GM13976 (cell line): ENCODE measurements at regions not wholly inside any gene's neighbourhood (a gene's known extent, or its start where the extent isn't known, plus 50 kb on each side); places are given as distances from the start of the nearest gene placed in this dataset.

Source experiments
- DNase-seq: peaks from one replicate; pipeline ENCODE4 v3.0.0; 2012; ENCODE audit warnings: low spot score
- in situ Hi-C: fragments of 300-500 bp; cut with MboI; formaldehyde crosslinking; loops from one replicate; pipeline ENCODE4 v1.12.0; 2022; ENCODE audit warnings: low sequenced_read_pairs, mixed read lengths, inconsistent platforms; ENCODE audit not compliant: unreplicated experiment
- TF ChIP-seq, protein P1 (sequence below): IDR thresholded peaks from 2 replicates; pipeline ENCODE4 v1.5.1; 2012; ENCODE audit warnings: borderline replicate concordance, mild to moderate bottlenecking; ENCODE audit not compliant: insufficient read depth; ENCODE audit errors: extremely low read depth, missing control alignments, control extremely low read depth

- in situ Hi-C loops, result no loop called here
- no peak for DNase-seq
- TF ChIP-seq, protein P1, sequence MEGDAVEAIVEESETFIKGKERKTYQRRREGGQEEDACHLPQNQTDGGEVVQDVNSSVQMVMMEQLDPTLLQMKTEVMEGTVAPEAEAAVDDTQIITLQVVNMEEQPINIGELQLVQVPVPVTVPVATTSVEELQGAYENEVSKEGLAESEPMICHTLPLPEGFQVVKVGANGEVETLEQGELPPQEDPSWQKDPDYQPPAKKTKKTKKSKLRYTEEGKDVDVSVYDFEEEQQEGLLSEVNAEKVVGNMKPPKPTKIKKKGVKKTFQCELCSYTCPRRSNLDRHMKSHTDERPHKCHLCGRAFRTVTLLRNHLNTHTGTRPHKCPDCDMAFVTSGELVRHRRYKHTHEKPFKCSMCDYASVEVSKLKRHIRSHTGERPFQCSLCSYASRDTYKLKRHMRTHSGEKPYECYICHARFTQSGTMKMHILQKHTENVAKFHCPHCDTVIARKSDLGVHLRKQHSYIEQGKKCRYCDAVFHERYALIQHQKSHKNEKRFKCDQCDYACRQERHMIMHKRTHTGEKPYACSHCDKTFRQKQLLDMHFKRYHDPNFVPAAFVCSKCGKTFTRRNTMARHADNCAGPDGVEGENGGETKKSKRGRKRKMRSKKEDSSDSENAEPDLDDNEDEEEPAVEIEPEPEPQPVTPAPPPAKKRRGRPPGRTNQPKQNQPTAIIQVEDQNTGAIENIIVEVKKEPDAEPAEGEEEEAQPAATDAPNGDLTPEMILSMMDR, result no peak
Observed at GRCh38 chr1:30176477-30176876, 546.9 kb downstream of the MATN1 start.

GRCh38 chr1:30174499-30174898 is 548.9 kb downstream of the MATN1 start:
- TF ChIP-seq, protein P1, result no peak
- in situ Hi-C loops, result no loop called here
- DNase-seq, result no peak

GRCh38 chr1:30173560-30173959 is 549.8 kb downstream of the MATN1 start:
- TF ChIP-seq, protein P1, result no peak
- no peak for DNase-seq
- in situ Hi-C loops, result no loop called here

- in situ Hi-C loops, result no loop called here
- TF ChIP-seq, protein P1, result no peak
- DNase-seq, result no peak
Observed at GRCh38 chr1:30172757-30173156, 550.6 kb downstream of the MATN1 start.

DNA sequence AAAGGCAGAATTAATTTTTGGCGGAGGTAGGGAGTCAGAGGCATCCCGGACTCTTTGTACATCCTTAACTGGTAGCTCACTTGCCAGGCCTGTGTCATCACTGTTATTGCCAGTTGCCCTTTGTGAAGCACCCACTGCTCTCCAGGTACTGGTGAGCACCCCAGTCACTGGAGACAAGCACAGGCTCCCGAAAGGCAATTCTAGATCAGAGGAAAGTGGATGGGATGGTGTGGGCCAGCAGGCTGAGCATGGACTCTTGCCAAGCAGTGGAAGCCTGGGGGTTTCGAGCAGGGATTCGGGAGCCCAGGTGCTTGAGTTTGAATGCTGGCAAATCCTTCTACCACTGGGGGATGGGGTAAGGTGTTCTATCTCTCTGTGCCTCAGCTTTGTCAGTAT is 551.1 kb downstream of the MATN1 start:
- in situ Hi-C loops, result no loop called here

DNA sequence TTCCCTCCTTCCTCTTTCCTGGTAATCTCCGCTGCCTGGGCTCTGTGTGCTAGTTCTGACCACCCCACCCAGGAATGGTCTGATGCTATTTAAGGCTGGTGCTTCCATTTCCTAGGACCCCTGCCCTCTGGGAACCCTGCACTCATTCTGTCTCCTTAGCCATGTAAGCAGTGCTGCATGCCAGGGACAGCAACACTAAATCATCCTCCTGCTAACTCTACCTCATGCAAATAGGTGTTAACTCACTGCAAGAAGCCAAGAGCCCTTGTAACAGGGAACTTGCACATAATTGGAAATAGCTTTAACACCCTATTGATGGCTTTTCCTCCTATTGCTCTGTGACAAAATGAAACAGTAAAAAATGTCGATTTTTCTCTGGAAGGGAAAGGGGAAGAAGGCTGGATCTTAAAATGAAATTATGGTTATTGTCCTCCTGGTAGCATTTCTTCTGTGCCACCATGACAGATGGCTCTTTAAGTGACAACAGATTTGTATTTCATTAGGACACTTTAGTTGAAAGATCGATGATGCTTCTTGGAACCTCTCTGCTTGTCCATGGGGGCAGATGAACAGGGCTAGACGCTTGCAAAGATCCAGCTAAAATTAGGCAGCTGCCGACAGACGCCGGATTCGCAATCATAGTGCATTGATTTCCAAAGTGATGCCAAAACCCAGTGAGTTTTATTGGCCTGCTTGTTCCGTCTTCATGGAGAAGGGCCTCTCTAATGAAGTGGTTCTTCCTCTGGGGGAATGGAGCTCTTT is 551.7 kb downstream of the MATN1 start:
- no peak for DNase-seq
- TF ChIP-seq, protein P1, result no peak
- in situ Hi-C loops, result no loop called here

More for the DNA sequence above, 551.1 kb downstream of the MATN1 start:
- DNase-seq, result no peak
- TF ChIP-seq, protein P1, result no peak

DNA sequence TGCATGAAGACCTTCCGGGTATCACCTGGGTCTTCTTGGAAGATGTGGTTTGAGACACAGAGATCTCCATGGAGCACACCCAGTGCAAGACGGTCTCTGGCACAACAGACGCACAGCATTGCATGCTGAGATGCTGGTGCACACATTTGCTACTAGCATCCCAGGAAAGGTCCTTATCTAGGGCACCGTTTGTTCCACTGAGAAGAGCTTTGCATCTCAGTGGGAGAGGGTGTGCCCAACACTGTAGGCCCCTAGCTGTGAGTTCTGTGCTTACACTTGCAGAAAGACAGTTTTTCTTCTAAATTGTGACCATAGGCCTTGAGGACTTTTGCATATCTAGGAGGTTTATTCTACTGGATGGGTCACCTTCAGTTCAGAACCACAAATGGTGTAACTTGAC is 554.1 kb downstream of the MATN1 start:
- DNase-seq, result no peak
- in situ Hi-C loops, result no loop called here
- TF ChIP-seq, protein P1, result no peak
